ENCODE measurements at regions not wholly inside any gene's neighbourhood (a gene's known extent, or its start where the extent isn't known, plus 50 kb on each side); places are given as distances from the start of the nearest gene placed in this dataset.
"Not testable (repeated sequence)": the region's sequence is repeated elsewhere in the genome, so short reads cannot be mapped to it uniquely, and the experiment has no call there.

GRCh38 chr7:119748251-119748860, 524.6 kb upstream of the KCND2 start:
- DNase-seq = no peak

DNA sequence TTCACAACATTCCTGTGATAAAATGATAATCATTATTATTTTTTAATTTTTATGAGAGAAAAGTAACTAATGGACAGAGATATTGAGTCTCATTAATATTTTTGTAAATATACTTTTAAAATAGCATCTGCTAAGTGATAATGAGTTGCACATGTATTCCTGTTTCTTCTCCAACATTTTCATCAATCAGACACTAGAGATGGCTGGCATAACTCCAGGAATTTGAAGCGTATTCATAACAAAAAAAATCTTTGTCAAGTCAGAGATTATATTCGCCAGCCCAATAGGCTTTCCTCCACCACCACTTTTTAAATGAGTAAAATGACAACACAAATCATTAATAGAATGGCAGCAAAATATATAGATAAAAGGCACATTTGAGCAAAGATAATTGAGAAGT, 524.0 kb upstream of the KCND2 start:
- no peak for DNase-seq

GRCh38 chr7:119756687-119757086, 516.3 kb upstream of the KCND2 start:
- DNase-seq = no peak

GRCh38 chr7:119758254-119758653, 514.7 kb upstream of the KCND2 start:
- DNase-seq = no peak

- DNase-seq = no peak
Measured at GRCh38 chr7:119761776-119762175, 511.2 kb upstream of the KCND2 start.

GRCh38 chr7:119782286-119782685, 490.7 kb upstream of the KCND2 start:
- DNase-seq = no peak

- DNase-seq = no peak
Measured at GRCh38 chr7:119783799-119784198, 489.2 kb upstream of the KCND2 start.

- DNase-seq = no peak
Measured at GRCh38 chr7:119802147-119802546, 470.8 kb upstream of the KCND2 start.

- no peak for DNase-seq
Measured at GRCh38 chr7:119825091-119825655, 447.8 kb upstream of the KCND2 start.

DNA sequence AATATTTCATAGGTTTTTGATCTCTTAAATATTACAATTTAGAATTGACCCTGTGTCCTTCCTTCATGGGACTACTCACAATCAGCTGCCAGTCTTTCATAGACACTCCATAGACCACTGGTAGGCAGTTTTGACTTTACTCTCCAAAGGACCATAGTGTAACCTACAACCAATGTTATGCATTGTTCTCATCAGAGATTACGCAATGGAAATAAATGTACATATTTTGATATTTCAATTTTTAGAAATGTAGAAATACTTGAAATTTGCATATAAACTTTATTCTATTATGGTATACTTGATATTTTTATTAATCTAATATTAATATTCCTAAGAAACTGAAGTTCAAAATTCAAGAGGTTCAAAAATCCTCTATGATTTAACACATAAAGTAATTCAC, 446.4 kb upstream of the KCND2 start:
- no peak for DNase-seq

- no peak for DNase-seq
Measured at GRCh38 chr7:119838444-119838843, 434.5 kb upstream of the KCND2 start.

DNA sequence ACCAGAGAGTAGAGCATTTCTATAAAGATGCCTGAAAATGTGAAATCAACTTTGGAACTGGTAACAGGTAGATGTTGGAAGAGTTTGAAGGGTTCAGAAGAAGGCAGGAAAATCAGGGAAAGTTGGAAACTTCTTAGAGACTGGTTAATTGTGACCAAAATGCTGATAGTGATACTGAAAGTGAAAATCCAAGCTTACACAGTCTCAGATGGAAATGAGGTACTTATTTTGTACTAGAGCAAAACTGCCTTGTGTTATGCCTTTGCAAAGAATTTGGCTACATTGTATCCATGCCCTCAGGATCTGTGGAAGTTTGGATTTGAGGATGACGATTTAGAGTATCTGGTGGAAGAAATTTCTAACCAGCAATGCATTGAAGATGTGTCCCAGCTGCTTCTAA, 430.6 kb upstream of the KCND2 start:
- no peak for DNase-seq

- DNase-seq = no peak
Measured at GRCh38 chr7:119842786-119843185, 430.2 kb upstream of the KCND2 start.

- DNase-seq = no peak
Measured at GRCh38 chr7:119861385-119861784, 411.6 kb upstream of the KCND2 start.

- DNase-seq = no peak
Measured at GRCh38 chr7:119868387-119868786, 404.6 kb upstream of the KCND2 start.

GRCh38 chr7:119879835-119880234, 393.1 kb upstream of the KCND2 start:
- DNase-seq = no peak

GRCh38 chr7:119886007-119886406, 387.0 kb upstream of the KCND2 start:
- DNase-seq = no peak

GRCh38 chr7:119886525-119886924, 386.4 kb upstream of the KCND2 start:
- DNase-seq = not testable (repeated sequence)

DNA sequence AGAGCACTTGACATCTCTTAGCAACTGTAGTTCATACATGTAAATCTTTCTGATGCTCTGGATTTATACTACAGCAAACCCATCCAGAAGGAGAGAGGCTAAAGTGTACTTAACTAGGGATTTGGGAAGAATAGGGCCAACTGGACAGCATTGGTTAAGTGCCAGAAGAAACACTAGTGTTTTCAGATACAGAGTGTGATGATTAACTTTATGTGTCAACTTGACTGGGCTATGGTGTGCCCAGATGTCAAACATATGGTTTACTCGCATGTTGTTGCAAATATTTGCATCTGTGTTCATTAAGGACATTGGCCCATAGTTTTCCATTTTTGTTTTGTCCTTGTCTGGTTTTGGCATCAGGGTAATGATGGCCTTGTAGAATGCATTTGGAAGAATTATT, 384.7 kb upstream of the KCND2 start:
- DNase-seq = no peak

- no peak for DNase-seq
Measured at GRCh38 chr7:119890631-119891030, 382.3 kb upstream of the KCND2 start.

DNA sequence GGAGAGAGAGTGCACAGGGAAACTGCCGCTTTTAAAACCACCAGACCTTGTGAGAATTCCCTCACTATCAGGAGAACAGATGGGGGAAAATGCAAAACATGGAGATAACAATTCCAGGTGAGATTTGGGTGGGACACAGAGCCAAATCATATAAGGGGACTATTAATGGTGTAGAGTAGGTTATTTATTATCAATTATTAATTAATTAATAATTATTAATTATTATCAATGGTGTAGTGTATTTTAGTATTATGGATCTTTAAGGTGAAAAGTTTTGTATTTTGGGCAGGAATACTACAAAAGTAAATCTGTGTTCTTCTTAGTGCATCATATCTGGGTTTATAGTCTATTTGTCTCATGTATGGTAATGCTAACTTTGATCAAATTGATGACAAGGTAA, 377.7 kb upstream of the KCND2 start:
- no peak for DNase-seq

GRCh38 chr7:119896386-119896785, 376.6 kb upstream of the KCND2 start:
- no peak for DNase-seq

GRCh38 chr7:119900996-119901672, 371.8 kb upstream of the KCND2 start:
- DNase-seq = no peak

GRCh38 chr7:119903085-119903484, 369.9 kb upstream of the KCND2 start:
- no peak for DNase-seq

DNA sequence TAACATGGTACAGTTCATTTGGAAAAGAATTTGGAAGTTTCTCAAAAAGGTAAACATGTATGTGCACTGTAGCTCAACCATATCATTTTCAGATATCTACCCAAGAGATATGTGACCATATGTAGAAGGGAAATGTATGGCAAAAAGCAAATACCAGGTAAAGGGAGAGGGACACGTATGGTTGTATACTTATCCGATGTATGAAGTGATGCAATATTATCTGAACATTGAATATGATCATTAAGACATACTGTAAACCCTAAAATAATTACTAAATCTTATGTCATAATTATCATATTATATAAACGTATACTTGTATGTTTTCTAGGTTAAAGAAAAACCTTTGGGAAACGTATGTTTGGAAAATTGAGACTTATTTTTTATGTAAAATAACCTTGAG, 367.5 kb upstream of the KCND2 start:
- DNase-seq = no peak
